Coronary artery (tissue), 2 donors: ENCODE measurements at regions not wholly inside any gene's neighbourhood (a gene's known extent, or its start where the extent isn't known, plus 50 kb on each side); places are given as distances from the start of the nearest gene placed in this dataset.

Experiments
- DNase-seq: peaks from one replicate; pipeline ENCODE4 v3.0.0-alpha.2; 2017; ENCODE audit warnings: low spot score
- H3K27ac ChIP-seq, 2 donors: fragments of 200-600 bp; sonication (generic); one replicate each; pipeline ENCODE4 v1.5.1; 2016 to 2019
- H3K4me3 ChIP-seq: fragments of 200-600 bp; sonication (generic); 2 replicates; pipeline ENCODE4 v1.5.1; 2016; ENCODE audit warnings: mild to moderate bottlenecking, moderate library complexity
- TF ChIP-seq, protein P1 (sequence below): fragments of 200-600 bp; sonication (generic); IDR thresholded peaks from one replicate; pipeline ENCODE4 v1.5.1; 2019; ENCODE audit warnings: antibody characterized with exemption

- Histone ChIP-seq H3K4me3 (no peak overlapping the region), H3K27ac (no peak overlapping the region)
- DNase-seq = no peak
- TF ChIP-seq, protein P1, sequence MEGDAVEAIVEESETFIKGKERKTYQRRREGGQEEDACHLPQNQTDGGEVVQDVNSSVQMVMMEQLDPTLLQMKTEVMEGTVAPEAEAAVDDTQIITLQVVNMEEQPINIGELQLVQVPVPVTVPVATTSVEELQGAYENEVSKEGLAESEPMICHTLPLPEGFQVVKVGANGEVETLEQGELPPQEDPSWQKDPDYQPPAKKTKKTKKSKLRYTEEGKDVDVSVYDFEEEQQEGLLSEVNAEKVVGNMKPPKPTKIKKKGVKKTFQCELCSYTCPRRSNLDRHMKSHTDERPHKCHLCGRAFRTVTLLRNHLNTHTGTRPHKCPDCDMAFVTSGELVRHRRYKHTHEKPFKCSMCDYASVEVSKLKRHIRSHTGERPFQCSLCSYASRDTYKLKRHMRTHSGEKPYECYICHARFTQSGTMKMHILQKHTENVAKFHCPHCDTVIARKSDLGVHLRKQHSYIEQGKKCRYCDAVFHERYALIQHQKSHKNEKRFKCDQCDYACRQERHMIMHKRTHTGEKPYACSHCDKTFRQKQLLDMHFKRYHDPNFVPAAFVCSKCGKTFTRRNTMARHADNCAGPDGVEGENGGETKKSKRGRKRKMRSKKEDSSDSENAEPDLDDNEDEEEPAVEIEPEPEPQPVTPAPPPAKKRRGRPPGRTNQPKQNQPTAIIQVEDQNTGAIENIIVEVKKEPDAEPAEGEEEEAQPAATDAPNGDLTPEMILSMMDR = no peak
Observed at GRCh38 chr2:4653991-4654390, 950.6 kb downstream of the DCDC2C start.

DNA sequence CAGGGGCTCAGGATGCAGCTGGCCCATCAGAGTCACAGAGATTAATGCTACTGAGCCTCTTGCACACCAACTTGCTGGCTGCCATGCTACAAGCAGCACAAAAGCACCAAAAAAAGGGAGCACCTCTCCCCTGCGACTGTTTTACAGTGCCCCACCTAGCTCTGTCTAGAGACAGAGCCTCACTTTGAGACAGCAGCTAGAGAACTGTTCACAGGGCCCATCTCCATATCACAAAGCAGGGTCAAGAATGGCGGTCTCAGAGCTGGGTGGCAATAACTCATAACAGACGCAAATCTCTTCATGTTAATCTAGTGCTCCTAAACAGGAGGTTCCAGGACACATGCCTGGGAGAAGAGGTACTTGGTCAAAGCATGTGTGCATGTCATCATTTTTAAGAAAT, 953.0 kb downstream of the DCDC2C start:
- TF ChIP-seq, protein P1 = no peak
- Histone ChIP-seq H3K27ac (no peak overlapping the region), H3K4me3 (no peak overlapping the region)
- no peak for DNase-seq

DNA sequence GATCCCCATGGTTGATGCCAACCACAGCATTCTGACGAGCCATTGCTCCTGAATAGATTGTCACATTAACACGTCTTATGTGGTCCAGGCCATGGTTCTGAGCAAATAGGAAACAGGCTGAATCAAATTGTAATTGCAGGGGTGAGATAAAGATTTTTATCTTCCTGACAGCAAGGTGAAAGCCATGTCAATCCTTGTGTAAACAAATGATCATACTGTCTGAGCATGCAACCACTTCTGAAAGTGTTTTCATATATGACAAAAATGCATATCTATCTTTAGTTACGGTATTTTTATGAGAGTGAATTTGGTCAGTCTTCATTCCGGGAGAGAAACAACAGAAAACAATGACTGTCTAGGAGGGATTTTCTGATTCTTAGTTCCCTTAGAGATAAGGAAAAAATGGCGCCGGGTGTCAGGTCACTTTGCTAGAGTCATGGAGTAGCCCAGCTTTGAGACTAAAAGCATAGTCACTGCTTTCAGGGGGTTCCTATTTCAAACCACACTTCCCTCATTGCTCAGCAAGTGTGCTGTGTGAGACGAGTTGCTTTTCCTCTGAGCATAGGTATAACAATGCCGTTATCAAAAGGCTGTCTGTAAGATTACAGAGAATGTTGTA, 958.9 kb downstream of the DCDC2C start:
- no peak overlapping the region for H3K4me3 ChIP-seq
- TF ChIP-seq, protein P1 = no peak
- DNase-seq = no peak

GRCh38 chr2:4668381-4668780, 965.0 kb downstream of the DCDC2C start:
- no peak overlapping the region for H3K4me3 ChIP-seq
- DNase-seq = no peak
- TF ChIP-seq, protein P1 = no peak
- H3K27ac ChIP-seq = no peak overlapping the region

More for the DNA sequence above, 958.9 kb downstream of the DCDC2C start:
- no peak overlapping the region for H3K27ac ChIP-seq

DNA sequence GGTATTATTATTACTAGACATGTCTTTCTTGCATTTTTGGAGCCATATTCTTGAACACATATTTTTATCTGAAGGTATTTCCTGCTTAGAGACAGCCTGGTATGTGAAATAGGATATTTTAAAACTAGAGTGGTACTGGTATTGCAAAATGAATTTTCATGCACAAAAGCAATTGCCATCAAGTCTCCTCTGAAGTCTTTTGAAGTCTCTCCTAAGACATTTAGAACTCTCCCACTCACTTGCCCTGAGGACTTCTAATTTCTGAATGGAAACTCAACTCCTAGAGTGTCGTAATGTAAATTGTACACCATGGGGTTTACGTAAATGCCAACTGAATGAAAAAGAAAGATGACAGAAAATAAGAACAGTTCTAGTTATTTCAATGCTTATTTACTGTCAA, 967.0 kb downstream of the DCDC2C start:
- no peak overlapping the region for H3K4me3 ChIP-seq
- DNase-seq = no peak
- H3K27ac ChIP-seq = no peak overlapping the region
- TF ChIP-seq, protein P1 = no peak

DNA sequence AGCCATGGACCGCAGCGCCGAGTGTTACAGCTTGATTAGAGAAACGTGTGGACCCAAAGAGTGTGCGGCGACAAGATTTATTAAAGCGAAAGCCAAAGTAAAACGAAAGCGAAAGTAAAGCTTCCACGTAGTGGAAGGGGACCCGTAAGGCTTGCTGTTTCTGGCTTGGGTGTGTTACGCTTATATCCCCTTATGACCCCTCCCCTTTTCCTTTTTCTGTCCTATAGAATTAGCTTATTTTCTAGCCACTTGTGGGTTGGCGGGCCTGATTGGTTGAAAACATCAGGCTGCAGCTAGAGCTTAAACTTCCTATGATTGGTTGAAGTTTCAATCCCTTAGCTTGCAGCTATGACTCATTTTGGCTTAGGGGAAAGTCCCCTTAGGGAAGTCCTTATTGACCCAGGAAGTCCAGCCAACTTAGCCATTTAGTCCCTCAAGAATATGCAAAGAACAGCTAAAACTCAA, 969.7 kb downstream of the DCDC2C start:
- TF ChIP-seq, protein P1 = no peak
- no peak overlapping the region for H3K4me3 ChIP-seq
- no peak for DNase-seq
- no peak overlapping the region for H3K27ac ChIP-seq

DNA sequence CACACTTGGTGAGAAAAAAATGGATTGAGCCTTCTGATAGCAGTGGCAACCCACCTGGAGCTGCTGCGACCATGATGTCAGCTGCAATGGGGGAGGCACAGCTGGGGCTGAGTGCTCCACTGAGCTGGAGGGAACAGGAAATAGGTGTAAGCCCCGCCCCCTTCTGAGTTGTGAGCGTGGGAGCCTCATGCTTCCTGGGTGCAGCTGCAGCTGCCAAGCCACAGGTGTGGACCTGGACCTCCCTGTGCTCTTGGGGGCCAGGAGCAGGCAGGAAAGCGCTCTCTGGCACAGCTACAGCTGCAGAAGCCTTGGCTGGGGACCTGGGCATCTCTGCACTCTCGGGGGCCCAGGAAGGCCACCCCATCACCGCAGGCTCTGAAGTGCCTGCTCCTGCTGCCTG, 970.6 kb downstream of the DCDC2C start:
- Histone ChIP-seq H3K4me3 (no peak overlapping the region), H3K27ac (no peak overlapping the region)
- no peak for DNase-seq
- TF ChIP-seq, protein P1 = no peak
